H9 (cell line): ENCODE measurements at regions not wholly inside any gene's neighbourhood (a gene's known extent, or its start where the extent isn't known, plus 50 kb on each side); places are given as distances from the start of the nearest gene placed in this dataset.

Source experiments
- DNase-seq: peaks from one replicate; pipeline ENCODE4 v3.0.0-alpha.2; 2017
- H2AFZ ChIP-seq: one replicate; pipeline ENCODE4 v1.6.1; 2013; ENCODE audit warnings: mild to moderate bottlenecking, low read length, control low read depth, moderate library complexity
- H2AK5ac ChIP-seq: 2 replicates; pipeline ENCODE4 v1.6.1; 2013; ENCODE audit warnings: low read length, control low read depth, mixed read lengths; ENCODE audit not compliant: insufficient read length
- H2BK120ac ChIP-seq: one replicate; pipeline ENCODE4 v1.6.1; 2013; ENCODE audit warnings: low read depth, mild to moderate bottlenecking, low read length, control low read depth, inconsistent platforms; ENCODE audit not compliant: poor library complexity, severe bottlenecking
- H2BK12ac ChIP-seq: 2 replicates; pipeline ENCODE4 v1.6.1; 2013; ENCODE audit warnings: low read length, control low read depth, mixed read lengths, low read depth; ENCODE audit not compliant: insufficient read length
- H2BK15ac ChIP-seq: 2 replicates; pipeline ENCODE4 v1.6.1; 2013; ENCODE audit warnings: low read depth, low read length, control low read depth
- H2BK20ac ChIP-seq: one replicate; pipeline ENCODE4 v1.6.1; 2013; ENCODE audit warnings: low read depth, mild to moderate bottlenecking, low read length, control low read depth, inconsistent platforms; ENCODE audit not compliant: poor library complexity, severe bottlenecking
- H2BK5ac ChIP-seq: 2 replicates; pipeline ENCODE4 v1.6.1; 2013; ENCODE audit warnings: low read length, control low read depth, mixed read lengths; ENCODE audit not compliant: insufficient read length
- H3K14ac ChIP-seq: 2 replicates; pipeline ENCODE4 v1.6.1; 2013; ENCODE audit warnings: low read length, control low read depth; ENCODE audit not compliant: insufficient read depth
- H3K18ac ChIP-seq: 2 replicates; pipeline ENCODE4 v1.6.1; 2013; ENCODE audit warnings: low read depth, mild to moderate bottlenecking, mixed read lengths, low read length, control low read depth; ENCODE audit not compliant: insufficient read length
- H3K23ac ChIP-seq: 2 replicates; pipeline ENCODE4 v1.6.1; 2013; ENCODE audit warnings: low read length, control low read depth, mixed read lengths, low read depth; ENCODE audit not compliant: insufficient read length
- H3K23me2 ChIP-seq: 2 replicates; pipeline ENCODE4 v1.6.1; 2013; ENCODE audit warnings: low read depth, mild to moderate bottlenecking, mixed read lengths, low read length, control low read depth; ENCODE audit not compliant: insufficient read length, poor library complexity, severe bottlenecking
- H3K27ac ChIP-seq: 2 replicates; pipeline ENCODE4 v1.5.1; 2013; ENCODE audit warnings: low read length, control low read depth, mixed read lengths, low read depth; ENCODE audit not compliant: insufficient read length
- H3K27me3 ChIP-seq: 2 replicates; pipeline ENCODE4 v1.6.1; 2013; ENCODE audit warnings: low read length, control low read depth, inconsistent platforms; ENCODE audit not compliant: insufficient read depth
- H3K4ac ChIP-seq: 2 replicates; pipeline ENCODE4 v1.6.1; 2013; ENCODE audit warnings: low read depth, mild to moderate bottlenecking, control low read depth, inconsistent platforms, low read length, moderate library complexity
- H3K4me1 ChIP-seq: 2 replicates; pipeline ENCODE4 v1.6.1; 2013; ENCODE audit warnings: low read length, control low read depth, inconsistent platforms; ENCODE audit not compliant: insufficient read depth
- H3K4me2 ChIP-seq: 2 replicates; pipeline ENCODE4 v1.6.1; 2013; ENCODE audit warnings: low read length, control low read depth, mixed read lengths; ENCODE audit not compliant: insufficient read length, insufficient read depth
- H3K56ac ChIP-seq: 2 replicates; pipeline ENCODE4 v1.6.1; 2013; ENCODE audit warnings: low read depth, mild to moderate bottlenecking, mixed read lengths, low read length, control low read depth; ENCODE audit not compliant: insufficient read length
- H3K79me1 ChIP-seq: 2 replicates; pipeline ENCODE4 v1.6.1; 2013; ENCODE audit warnings: low read depth, mild to moderate bottlenecking, moderate library complexity, low read length, control low read depth, inconsistent platforms; ENCODE audit not compliant: insufficient read depth, poor library complexity, severe bottlenecking
- H3K79me2 ChIP-seq: 2 replicates; pipeline ENCODE4 v1.6.1; 2013; ENCODE audit warnings: low read length, control low read depth, inconsistent platforms; ENCODE audit not compliant: insufficient read depth
- H3K9ac ChIP-seq: 2 replicates; pipeline ENCODE4 v1.6.1; 2013; ENCODE audit warnings: low read length, control low read depth, mixed read lengths; ENCODE audit not compliant: insufficient read length; ENCODE audit errors: extremely low read depth
- H3K9me3 ChIP-seq: one replicate; pipeline ENCODE4 v1.6.1; 2013; ENCODE audit warnings: low read depth, low read length, inconsistent platforms; ENCODE audit not compliant: control insufficient read depth
- H3T11ph ChIP-seq: one replicate; pipeline ENCODE4 v1.6.1; 2013; ENCODE audit warnings: mild to moderate bottlenecking, low read length, control low read depth, inconsistent platforms
- H4K20me1 ChIP-seq: one replicate; pipeline ENCODE4 v1.6.1; 2013; ENCODE audit not compliant: control insufficient read depth, insufficient read length, insufficient read depth
- H4K5ac ChIP-seq: 2 replicates; pipeline ENCODE4 v1.6.1; 2013; ENCODE audit warnings: low read depth, mild to moderate bottlenecking, mixed read lengths, low read length, control low read depth; ENCODE audit not compliant: insufficient read length
- H4K8ac ChIP-seq: replicated peaks from 2 replicates; pipeline ENCODE4 v1.6.1; 2013; ENCODE audit warnings: low read length, control low read depth, mixed read lengths, low read depth; ENCODE audit not compliant: insufficient read length
- H4K91ac ChIP-seq: 2 replicates; pipeline ENCODE4 v1.6.1; 2013; ENCODE audit warnings: low read depth, mild to moderate bottlenecking, moderate library complexity, mixed read lengths, low read length, control low read depth; ENCODE audit not compliant: insufficient read length
- H3K27ac Mint-ChIP-seq, 3 experiments: 2 replicates in 2 of 3; 3 replicates in 1 of 3; pipeline ENCODE4 v1.8.0; 2020 to 2021; ENCODE audit warnings: mixed read lengths in 3 of 3, mild to moderate bottlenecking in 1 of 3, moderate library complexity in 1 of 3
- H3K27me3 Mint-ChIP-seq: 2 replicates; pipeline ENCODE4 v1.8.0; 2021; ENCODE audit warnings: low read depth, mild to moderate bottlenecking, moderate library complexity, mixed read lengths
- H3K36me3 Mint-ChIP-seq, 3 experiments: 2 replicates in 2 of 3; 3 replicates in 1 of 3; pipeline ENCODE4 v1.8.0; 2020 to 2021; ENCODE audit warnings: low read depth in 3 of 3, mixed read lengths in 3 of 3; ENCODE audit not compliant: insufficient read depth in 1 of 3
- H3K4me1 Mint-ChIP-seq, 2 experiments: 2 replicates each; pipeline ENCODE4 v1.8.0; 2020; ENCODE audit warnings: mixed read lengths in 2 of 2
- H3K4me3 Mint-ChIP-seq, 2 experiments: 2 replicates in 1 of 2; 3 replicates in 1 of 2; pipeline ENCODE4 v1.8.0; 2020 to 2021; ENCODE audit warnings: mild to moderate bottlenecking in 2 of 2, mixed read lengths in 2 of 2, moderate library complexity in 1 of 2
- H3K9me3 Mint-ChIP-seq, 2 experiments: 2 replicates in 1 of 2; 3 replicates in 1 of 2; pipeline ENCODE4 v1.8.0; 2020; ENCODE audit warnings: mild to moderate bottlenecking in 2 of 2, mixed read lengths in 2 of 2, moderate library complexity in 1 of 2
- CTCF ChIP-seq: fragments of 200-600 bp; sonication (generic); conservative IDR thresholded peaks from 3 replicates; pipeline ENCODE4 v1.8.0; 2021; ENCODE audit warnings: antibody characterized with exemption, mild to moderate bottlenecking
- WGBS: extraction: QIAGEN DNeasy Blood & Tissue Kit; methylation state at CpG from one replicate; pipeline ENCODE4 v1.1.7; 2013; ENCODE audit warnings: missing lambda C conversion rate, low lambda C conversion rate, mixed read lengths; ENCODE audit not compliant: insufficient read length; ENCODE audit errors: extremely low coverage; 5-methylcytosine and 5-hydroxymethylcytosine counted together

GRCh38 chr7:109226699-109227098 lies 657.0 kb downstream of the DNAJB9 start:
- no peak overlapping the region for H4K5ac ChIP-seq
- H4K20me1 ChIP-seq: no peaks in the 10 kb centered on the region
- no peak overlapping the region for H2AK5ac ChIP-seq
- Mint-ChIP-seq H3K36me3 (peaks cover 0 to 11% (median 0%) of the 10 kb centered on the region in 3 experiments; a peak in 2 of 7 replicates), H3K4me3 (no peak overlapping the region), H3K27me3 (no peaks in the 10 kb centered on the region), H3K27ac (no peak overlapping the region), H3K4me1 (peaks cover 2 to 9% of the 10 kb centered on the region in 2 experiments), H3K9me3 (peaks cover 5 to 10% of the 10 kb centered on the region in 2 experiments)
- no peak overlapping the region for H2BK20ac ChIP-seq
- H2BK120ac ChIP-seq: no peak overlapping the region
- H2BK5ac ChIP-seq: no peak overlapping the region
- H3K79me2 ChIP-seq: no peaks in the 10 kb centered on the region
- no peak overlapping the region for H3K18ac ChIP-seq
- no peak overlapping the region for H3K4ac ChIP-seq
- no peaks in the 10 kb centered on the region for H3K23me2 ChIP-seq
- WGBS: no CpG with 5 or more reads among the region's 1 CpG
- DNase-seq: no peak
- H3K14ac ChIP-seq: no peak overlapping the region
- H2BK15ac ChIP-seq: no peak overlapping the region
- H3K27ac ChIP-seq: no peak overlapping the region
- H3K4me1 ChIP-seq: no peaks in the 10 kb centered on the region
- no peak overlapping the region for H3K23ac ChIP-seq
- H3K79me1 ChIP-seq: no peaks in the 10 kb centered on the region
- no peak overlapping the region for H2AFZ ChIP-seq
- H3K27me3 ChIP-seq: no peaks in the 10 kb centered on the region
- H3K4me2 ChIP-seq: no peak overlapping the region
- H3K9me3 ChIP-seq: no peaks in the 10 kb centered on the region
- H3K56ac ChIP-seq: no peak overlapping the region
- no peak for TF ChIP-seq CTCF
- no peak overlapping the region for H4K8ac ChIP-seq
- H3K9ac ChIP-seq: no peak overlapping the region
- no peak overlapping the region for H2BK12ac ChIP-seq
- no peak overlapping the region for H3T11ph ChIP-seq
- no peak overlapping the region for H4K91ac ChIP-seq
